PC-3 (cell line): ENCODE measurements at regions not wholly inside any gene's neighbourhood (a gene's known extent, or its start where the extent isn't known, plus 50 kb on each side); places are given as distances from the start of the nearest gene placed in this dataset.

ENCODE experiments used
- ATAC-seq: fragments of 200-7000 bp; cut with Tn5 transposase; 2 replicates; pipeline ENCODE4 v1.9.1; 2020; ENCODE audit warnings: mild to moderate bottlenecking, moderate library complexity
- BruUV-seq: library from RNA; stranded (reverse); fragments of 400-500 nt; replicated peaks from 2 replicates; lab custom pipeline; 2021; lab: Mats Ljungman, UMichigan
- CTCF ChIA-PET: fragments of 300-600 bp; sonication (Branson Sonifier 250); formaldehyde crosslinking; loops from one replicate; lab custom pipeline; 2022; ENCODE audit warnings: antibody characterized with exemption; lab: Charles Lee
- POLR2A ChIA-PET: fragments of 300-600 bp; sonication (Branson Sonifier 250); formaldehyde crosslinking; loops from one replicate; lab custom pipeline; 2022; ENCODE audit warnings: antibody characterized with exemption; ENCODE audit not compliant: unreplicated experiment; lab: Charles Lee
- DNase-seq: peaks from one replicate; pipeline ENCODE4 v3.0.0-alpha.2; 2015
- H2AFZ ChIP-seq: fragments of 300-600 bp; sonication (generic); 2 replicates; pipeline ENCODE4 v1.6.0; 2016; ENCODE audit warnings: antibody characterized with exemption, low read length
- H3F3A ChIP-seq: fragments of 300-600 bp; sonication (generic); one replicate; pipeline ENCODE4 v1.6.0; 2017; ENCODE audit warnings: antibody characterized with exemption, low read length, control low read depth, mild to moderate bottlenecking; ENCODE audit not compliant: unreplicated experiment
- H3K27ac ChIP-seq: fragments of 300-600 bp; sonication (generic); 2 replicates; pipeline ENCODE4 v1.5.1; 2016; ENCODE audit warnings: mild to moderate bottlenecking, low read length
- H3K27me3 ChIP-seq: fragments of 300-600 bp; sonication (generic); 2 replicates; pipeline ENCODE4 v1.6.1; 2016; ENCODE audit warnings: low read length, mixed read lengths
- H3K36me3 ChIP-seq: fragments of 300-600 bp; sonication (generic); 2 replicates; pipeline ENCODE4 v1.6.1; 2016; ENCODE audit warnings: low read depth, mixed run types, low read length, mixed read lengths
- H3K4me1 ChIP-seq: fragments of 300-600 bp; sonication (generic); 2 replicates; pipeline ENCODE4 v1.5.1; 2016; ENCODE audit warnings: low read length; ENCODE audit not compliant: insufficient read depth
- H3K4me2 ChIP-seq: fragments of 300-600 bp; sonication (generic); 2 replicates; pipeline ENCODE4 v1.6.0; 2016; ENCODE audit warnings: low read length
- H3K4me3 ChIP-seq: fragments of 300-600 bp; sonication (generic); 2 replicates; pipeline ENCODE4 v1.5.1; 2016; ENCODE audit warnings: mild to moderate bottlenecking, low read length, mixed read lengths
- H3K79me2 ChIP-seq: fragments of 300-600 bp; sonication (generic); 2 replicates; pipeline ENCODE4 v1.6.1; 2017; ENCODE audit warnings: low read length, mixed read lengths
- H3K9ac ChIP-seq: fragments of 300-600 bp; sonication (generic); 2 replicates; pipeline ENCODE4 v1.6.0; 2016; ENCODE audit warnings: mild to moderate bottlenecking, low read length
- H3K9me2 ChIP-seq: fragments of 300-600 bp; sonication (generic); replicated peaks from 2 replicates; pipeline ENCODE4 v1.6.1; 2016; ENCODE audit warnings: mixed run types, low read length, mixed read lengths
- H3K9me3 ChIP-seq: fragments of 300-600 bp; sonication (generic); 2 replicates; pipeline ENCODE4 v1.6.1; 2016; ENCODE audit warnings: low read length, mixed read lengths
- H4K20me1 ChIP-seq: fragments of 300-600 bp; sonication (generic); 2 replicates; pipeline ENCODE4 v1.6.1; 2016; ENCODE audit warnings: low read length, mixed read lengths
- EZH2 ChIP-seq: fragments of 300-600 bp; sonication (generic); IDR thresholded peaks from one replicate; pipeline ENCODE4 v1.6.1; 2017; ENCODE audit warnings: antibody characterized with exemption, mild to moderate bottlenecking, low read length; ENCODE audit not compliant: unreplicated experiment
- EZH2phosphoT487 ChIP-seq: fragments of 300-600 bp; sonication (generic); IDR thresholded peaks from 2 replicates; pipeline ENCODE4 v1.6.1; 2018; ENCODE audit warnings: mild to moderate bottlenecking, antibody characterized with exemption, low read length, borderline replicate concordance
- intact Hi-C: fragments of 100-400 bp; cut with micrococcal nuclease; formaldehyde crosslinking; loops from 2 replicates; pipeline ENCODE4 v1.9.0; 2023
- TF ChIP-seq, protein P1 (sequence below): fragments of 300-600 bp; sonication (generic); conservative IDR thresholded peaks from 2 replicates; pipeline ENCODE4 v1.5.1; 2017; ENCODE audit warnings: antibody characterized with exemption, low read depth, mild to moderate bottlenecking, low read length

DNA sequence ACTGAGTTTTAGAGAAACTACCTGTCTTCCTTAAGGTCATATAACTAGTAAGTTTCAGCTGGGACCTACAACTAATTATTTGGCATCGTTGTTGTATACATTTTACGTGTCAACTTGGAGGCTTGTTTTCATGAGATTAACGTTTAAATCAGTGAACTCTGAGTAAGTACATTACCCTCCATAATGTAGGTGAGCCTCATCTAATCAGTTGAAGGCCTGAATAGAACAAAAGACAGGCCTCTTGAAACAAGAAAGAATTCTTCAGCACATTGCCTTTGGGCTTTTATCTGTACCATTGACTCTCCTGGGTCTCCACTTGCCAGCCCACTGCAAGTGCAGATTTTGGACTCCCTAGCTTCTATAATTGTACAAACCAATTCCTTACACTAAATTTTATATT is 364.6 kb downstream of the ADGRL2 start:
- no peak overlapping the region for H3K9ac ChIP-seq
- CTCF ChIA-PET: no interaction called here
- no peak for TF ChIP-seq EZH2phosphoT487
- TF ChIP-seq, protein P1, sequence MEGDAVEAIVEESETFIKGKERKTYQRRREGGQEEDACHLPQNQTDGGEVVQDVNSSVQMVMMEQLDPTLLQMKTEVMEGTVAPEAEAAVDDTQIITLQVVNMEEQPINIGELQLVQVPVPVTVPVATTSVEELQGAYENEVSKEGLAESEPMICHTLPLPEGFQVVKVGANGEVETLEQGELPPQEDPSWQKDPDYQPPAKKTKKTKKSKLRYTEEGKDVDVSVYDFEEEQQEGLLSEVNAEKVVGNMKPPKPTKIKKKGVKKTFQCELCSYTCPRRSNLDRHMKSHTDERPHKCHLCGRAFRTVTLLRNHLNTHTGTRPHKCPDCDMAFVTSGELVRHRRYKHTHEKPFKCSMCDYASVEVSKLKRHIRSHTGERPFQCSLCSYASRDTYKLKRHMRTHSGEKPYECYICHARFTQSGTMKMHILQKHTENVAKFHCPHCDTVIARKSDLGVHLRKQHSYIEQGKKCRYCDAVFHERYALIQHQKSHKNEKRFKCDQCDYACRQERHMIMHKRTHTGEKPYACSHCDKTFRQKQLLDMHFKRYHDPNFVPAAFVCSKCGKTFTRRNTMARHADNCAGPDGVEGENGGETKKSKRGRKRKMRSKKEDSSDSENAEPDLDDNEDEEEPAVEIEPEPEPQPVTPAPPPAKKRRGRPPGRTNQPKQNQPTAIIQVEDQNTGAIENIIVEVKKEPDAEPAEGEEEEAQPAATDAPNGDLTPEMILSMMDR: no peak
- no peak for TF ChIP-seq EZH2
- no peaks in the 10 kb centered on the region for H3F3A ChIP-seq
- no peak overlapping the region for H3K4me2 ChIP-seq
- no peak overlapping the region for H3K27ac ChIP-seq
- POLR2A ChIA-PET: no interaction called here
- H3K9me2 ChIP-seq: no peaks in the 10 kb centered on the region
- no peaks in the 10 kb centered on the region for H3K27me3 ChIP-seq
- H3K36me3 ChIP-seq: no peaks in the 10 kb centered on the region
- no peak overlapping the region for H2AFZ ChIP-seq
- no peak for DNase-seq
- no peak overlapping the region for H3K4me3 ChIP-seq
- H3K4me1 ChIP-seq: peaks cover 5% of the 10 kb centered on the region; the same call in 1 of the 2 replicates
- H4K20me1 ChIP-seq: no peaks in the 10 kb centered on the region
- no peak for ATAC-seq
- H3K79me2 ChIP-seq: no peaks in the 10 kb centered on the region
- intact Hi-C loops: no loop called here
- no peaks in the 10 kb centered on the region for H3K9me3 ChIP-seq
- BruUV-seq: no TSS peak

DNA sequence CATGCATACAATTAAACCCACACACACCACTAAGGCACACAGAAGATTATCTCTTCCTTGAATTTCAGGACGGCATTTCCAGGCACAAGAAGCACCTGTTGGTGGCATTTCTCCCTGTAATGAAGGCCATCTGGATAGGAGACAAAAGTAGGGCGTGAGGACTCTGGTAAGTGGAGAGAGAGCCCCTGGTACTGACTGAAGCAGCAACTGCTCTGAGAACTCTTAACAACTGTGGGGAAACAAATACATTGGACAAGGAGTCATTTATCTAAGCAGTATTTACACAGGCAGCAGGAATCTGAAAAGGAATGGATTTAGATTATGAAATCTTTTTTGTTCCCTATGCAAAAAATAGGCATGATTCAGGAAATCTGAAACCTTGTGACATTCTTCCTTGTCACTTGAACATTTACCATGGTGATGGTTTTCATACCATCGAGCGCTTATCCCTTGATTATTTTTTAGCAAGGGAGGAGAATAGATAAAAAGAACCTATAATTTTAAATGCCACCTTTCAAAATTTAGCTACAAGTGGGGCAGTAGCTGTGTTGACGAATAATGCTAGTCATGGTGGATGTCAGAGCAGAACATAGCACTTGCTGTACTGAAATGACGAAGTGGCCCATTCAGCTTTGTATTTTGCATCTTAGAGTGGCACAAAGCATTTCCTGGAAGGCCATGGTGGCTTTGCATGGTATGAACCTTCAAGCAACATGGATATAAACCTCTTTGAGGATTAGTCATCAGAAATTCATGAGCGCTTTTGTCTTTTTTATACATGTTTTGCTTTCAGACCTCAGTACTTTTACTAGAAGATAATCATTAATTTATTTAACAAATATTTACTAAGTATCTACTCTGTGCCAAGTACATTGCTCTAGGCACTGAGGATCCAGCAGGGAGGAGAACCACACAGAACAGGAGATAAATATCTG is 362.0 kb downstream of the ADGRL2 start:
- Histone ChIP-seq H3K4me2 (no peak overlapping the region), H3K4me1 (peaks cover 6% of the 10 kb centered on the region; the same call in 1 of the 2 replicates), H3F3A (no peaks in the 10 kb centered on the region), H3K27me3 (no peaks in the 10 kb centered on the region), H3K9ac (no peak overlapping the region), H2AFZ (no peak overlapping the region), H3K9me3 (no peaks in the 10 kb centered on the region), H3K36me3 (no peaks in the 10 kb centered on the region), H3K79me2 (no peaks in the 10 kb centered on the region), H3K4me3 (no peak overlapping the region), H3K9me2 (no peaks in the 10 kb centered on the region), H3K27ac (no peak overlapping the region), H4K20me1 (no peaks in the 10 kb centered on the region)
- TF ChIP-seq EZH2 (no peak), EZH2phosphoT487 (no peak)
- TF ChIP-seq, protein P1: no peak
- DNase-seq (no peak), ATAC-seq (no peak)
- POLR2A ChIA-PET: no interaction called here
- no TSS peak for BruUV-seq
- CTCF ChIA-PET: no interaction called here
- intact Hi-C loops: no loop called here

DNA sequence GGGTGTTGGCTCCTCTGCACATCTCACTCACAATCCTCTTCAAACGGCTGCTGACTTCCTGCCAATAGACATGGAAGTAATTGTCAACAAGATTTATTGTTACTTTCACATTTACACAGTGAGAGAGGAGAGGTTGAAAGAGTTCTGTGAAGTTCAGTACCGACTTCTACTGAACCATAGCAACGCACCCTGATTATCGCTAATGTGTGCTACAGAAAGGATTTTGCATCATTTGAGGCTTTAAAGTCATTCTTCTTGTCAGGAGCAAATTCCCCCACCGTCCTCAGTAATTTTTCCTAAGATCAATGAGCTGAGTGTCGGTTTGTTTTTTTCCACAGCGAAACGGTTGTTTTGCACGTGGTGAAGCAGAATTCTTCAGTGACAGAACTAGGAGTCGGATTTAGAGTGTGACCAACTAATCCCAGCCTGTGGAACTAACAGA is 361.0 kb downstream of the ADGRL2 start:
- H3K4me3 ChIP-seq: peak overlapping the region; percentile 15; the same call in 1 of the 2 replicates
- intact Hi-C loops: no loop called here

More for the DNA sequence above, 361.0 kb downstream of the ADGRL2 start:
- H3K9ac ChIP-seq: no peak overlapping the region
- CTCF ChIA-PET: no interaction called here
- peak; percentile 14 for DNase-seq
- TF ChIP-seq EZH2: no peak
- TF ChIP-seq, protein P1: no peak
- no peak for TF ChIP-seq EZH2phosphoT487
- H3K9me3 ChIP-seq: no peaks in the 10 kb centered on the region
- H3K79me2 ChIP-seq: no peaks in the 10 kb centered on the region
- H3K27me3 ChIP-seq: no peaks in the 10 kb centered on the region
- peaks cover 6% of the 10 kb centered on the region; the same call in 1 of the 2 replicates for H3K4me1 ChIP-seq
- H3K27ac ChIP-seq: no peak overlapping the region
- H4K20me1 ChIP-seq: no peaks in the 10 kb centered on the region
- no peak for ATAC-seq
- POLR2A ChIA-PET: no interaction called here
- peak overlapping the region; percentile 52 for H3K4me2 ChIP-seq
- H2AFZ ChIP-seq: no peak overlapping the region
- H3F3A ChIP-seq: no peaks in the 10 kb centered on the region
- BruUV-seq: no TSS peak
- H3K9me2 ChIP-seq: no peaks in the 10 kb centered on the region
- no peaks in the 10 kb centered on the region for H3K36me3 ChIP-seq
